ENCODE measurements at regions not wholly inside any gene's neighbourhood (a gene's known extent, or its start where the extent isn't known, plus 50 kb on each side); places are given as distances from the start of the nearest gene placed in this dataset.
"Not testable (repeated sequence)": the region's sequence is repeated elsewhere in the genome, so short reads cannot be mapped to it uniquely, and the experiment has no call there.

GRCh38 chr5:72692651-72693442 is 123.6 kb upstream of the TNPO1 start:
- DNase-seq: no peak
- no peak for ATAC-seq

- no peak for DNase-seq
- ATAC-seq: no peak
Measured at GRCh38 chr5:72692231-72692637, 124.2 kb upstream of the TNPO1 start.

GRCh38 chr5:72691751-72692150 is 124.7 kb upstream of the TNPO1 start:
- no peak for ATAC-seq
- no peak for DNase-seq

GRCh38 chr5:72688916-72689315 is 127.5 kb upstream of the TNPO1 start:
- ATAC-seq (no peak), DNase-seq (no peak)

DNA sequence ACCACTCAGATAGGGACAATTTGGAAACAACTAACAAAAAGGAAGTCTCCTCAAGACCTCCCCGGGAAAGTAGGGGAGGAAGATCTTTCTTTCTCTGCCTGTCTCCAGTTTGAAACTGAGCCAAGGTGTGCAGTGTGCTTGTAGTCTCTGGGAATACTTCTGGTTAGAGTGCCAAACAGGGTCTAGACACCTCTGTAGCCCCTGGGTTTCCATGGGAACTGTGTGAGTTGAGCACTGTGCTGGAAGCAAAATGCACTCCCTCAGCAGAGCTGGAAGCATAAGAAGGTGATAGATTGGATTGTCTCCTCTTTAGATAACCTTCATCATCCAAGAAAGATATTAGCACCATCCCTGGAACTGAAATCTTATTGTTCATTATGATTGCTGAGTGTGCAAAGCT is 129.2 kb upstream of the TNPO1 start:
- ATAC-seq (no peak), DNase-seq (no peak)

GRCh38 chr5:72682561-72682960 is 133.9 kb upstream of the TNPO1 start:
- no peak for ATAC-seq
- no peak for DNase-seq

GRCh38 chr5:72681781-72682180 is 134.7 kb upstream of the TNPO1 start:
- ATAC-seq: no peak
- DNase-seq: no peak

DNA sequence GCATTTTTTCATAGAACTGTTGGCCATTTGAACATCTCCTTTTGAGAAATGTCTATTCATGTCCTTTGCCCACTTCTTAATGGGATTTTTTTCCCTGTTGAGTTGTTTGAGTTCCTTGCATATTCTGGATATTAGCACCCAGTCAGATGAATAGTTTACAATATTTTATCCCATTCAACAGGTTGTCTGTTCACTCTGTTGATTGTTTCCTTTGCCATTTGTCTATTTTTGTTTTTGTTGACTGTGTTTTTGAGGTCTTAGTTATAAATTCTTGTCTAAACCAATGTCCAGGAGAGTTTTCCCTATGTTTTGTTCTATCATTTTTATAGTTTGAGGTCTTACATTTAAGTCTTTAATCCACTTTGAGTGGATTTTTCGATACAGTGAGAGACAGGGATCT is 139.0 kb upstream of the TNPO1 start:
- DNase-seq: no peak
- ATAC-seq: no peak

DNA sequence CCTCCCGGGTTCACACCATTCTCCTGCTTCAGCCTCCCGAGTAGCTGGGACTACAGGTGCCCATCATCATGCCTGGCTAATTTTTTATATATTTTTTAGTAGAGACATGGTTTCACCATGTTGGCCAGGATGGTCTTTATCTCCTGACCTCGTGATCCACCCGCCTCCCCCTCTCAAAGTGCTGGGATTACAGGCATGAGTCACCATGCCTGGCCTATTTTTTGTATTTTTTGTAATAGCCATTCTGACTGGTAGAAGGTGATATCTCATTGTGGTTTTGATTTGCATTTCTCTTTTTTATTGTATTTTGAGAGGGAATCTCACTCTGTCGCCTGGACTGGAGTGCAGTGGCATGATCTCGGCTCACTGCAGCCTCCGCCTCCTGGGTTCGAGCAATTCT is 139.6 kb upstream of the TNPO1 start:
- ATAC-seq: not testable (repeated sequence)

GRCh38 chr5:72673623-72674022 is 142.8 kb upstream of the TNPO1 start:
- ATAC-seq (no peak), DNase-seq (no peak)

More for the DNA sequence above, 139.6 kb upstream of the TNPO1 start:
- not testable (repeated sequence) for DNase-seq

DNA sequence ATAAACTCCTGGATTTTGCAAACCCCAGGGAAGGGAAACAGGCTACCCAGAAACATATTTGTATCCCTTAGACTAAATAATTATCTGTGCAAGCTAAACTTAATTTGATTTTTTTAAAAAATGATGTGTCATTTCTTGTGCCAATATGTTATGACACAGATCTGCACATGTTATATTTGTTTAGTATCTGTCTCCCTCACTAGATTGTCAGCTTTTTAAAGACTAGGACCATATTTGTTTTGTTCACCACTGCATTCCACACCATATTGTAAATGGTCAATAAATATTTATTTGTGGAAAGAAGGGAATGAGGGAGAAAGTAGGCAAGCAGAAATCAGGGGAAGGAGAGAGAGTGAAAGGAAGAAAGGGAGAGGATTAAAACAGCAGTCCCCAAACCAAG is 143.3 kb upstream of the TNPO1 start:
- no peak for DNase-seq
- no peak for ATAC-seq

DNA sequence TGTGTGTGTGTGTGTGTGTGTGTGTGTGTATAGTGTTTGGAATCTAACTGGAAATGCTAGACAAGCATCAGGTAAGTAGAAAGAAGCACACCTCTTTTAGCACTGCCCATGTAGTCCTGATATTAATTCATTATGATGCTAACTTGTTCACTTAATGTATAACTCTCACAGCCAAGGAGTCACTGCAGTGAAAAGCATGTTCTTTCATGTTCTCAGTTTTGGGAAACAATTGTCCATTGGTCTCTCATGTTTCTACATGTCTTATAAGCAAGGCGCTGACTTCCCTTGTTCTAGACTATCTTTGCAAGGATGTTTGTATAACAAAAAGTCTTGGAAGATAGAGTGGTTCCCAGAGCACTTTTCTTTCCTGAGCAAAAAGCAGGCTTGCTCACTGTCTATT is 148.8 kb upstream of the TNPO1 start:
- ATAC-seq: no peak
- DNase-seq: no peak

DNA sequence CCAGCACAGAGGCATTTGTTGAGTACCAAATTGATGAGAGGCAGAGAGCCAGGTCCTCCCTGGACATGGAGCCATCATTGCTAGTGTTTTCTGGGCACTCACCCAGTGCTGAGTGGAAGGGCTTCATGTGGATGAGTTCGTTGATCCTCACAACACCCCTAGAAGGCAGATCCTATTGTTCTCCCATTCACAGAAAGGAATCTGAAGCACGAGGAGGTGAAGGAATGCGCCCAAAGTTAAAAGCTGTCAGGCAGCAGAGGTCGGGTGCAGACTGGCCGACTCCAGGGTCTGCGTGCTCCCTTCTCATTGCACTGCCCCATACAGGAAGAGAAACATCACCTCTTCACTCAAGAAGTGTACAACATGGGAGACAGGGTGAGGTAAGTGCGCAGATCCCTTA is 153.5 kb upstream of the TNPO1 start:
- no peak for DNase-seq
- no peak for ATAC-seq

GRCh38 chr5:72662305-72662704 is 154.2 kb upstream of the TNPO1 start:
- DNase-seq (no peak), ATAC-seq (no peak)

DNA sequence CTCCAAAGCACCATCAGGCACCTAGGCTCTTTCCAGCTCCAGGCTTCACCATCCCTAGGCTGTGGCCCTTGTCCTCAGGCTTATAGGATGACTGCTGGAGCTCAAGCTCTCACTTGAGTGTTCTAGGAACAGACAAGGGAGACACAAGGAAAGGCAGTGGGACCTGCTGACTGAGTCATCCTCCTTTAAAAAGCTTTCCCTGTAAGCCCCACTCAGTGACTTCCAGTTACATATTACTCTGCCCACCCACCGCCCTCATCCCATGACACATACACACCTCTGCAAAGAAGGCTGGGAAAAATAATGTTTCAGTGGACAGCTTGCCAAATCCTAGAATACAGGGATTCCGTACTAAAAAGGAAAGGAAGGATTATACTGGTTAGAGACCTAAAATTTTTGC is 154.2 kb upstream of the ZNF366 start:
- no peak for DNase-seq

DNA sequence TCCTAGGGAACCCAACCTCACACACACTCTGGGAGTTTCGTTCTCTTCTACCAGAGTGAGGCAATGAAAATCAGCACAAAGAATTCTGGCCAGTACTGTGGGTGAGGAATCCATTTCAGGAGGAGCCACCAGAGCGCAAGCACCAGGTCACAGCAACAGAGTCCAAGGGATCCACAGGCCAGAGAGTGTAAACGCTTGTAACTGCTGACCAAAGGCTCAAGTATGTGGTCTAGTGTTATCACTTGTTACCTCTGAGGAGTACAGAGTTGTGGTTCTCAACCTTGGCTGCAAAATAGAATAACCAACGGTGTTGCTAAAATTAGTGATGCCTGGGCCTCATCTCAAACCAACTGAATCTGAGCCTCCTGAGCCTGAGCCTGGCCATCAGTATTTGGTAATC is 152.5 kb upstream of the ZNF366 start:
- ATAC-seq: peak; percentile 9
- no peak for DNase-seq

More for the DNA sequence above, 154.2 kb upstream of the ZNF366 start:
- ATAC-seq: no peak

GRCh38 chr5:72658761-72659540 is 151.7 kb upstream of the ZNF366 start:
- ATAC-seq (no peak), DNase-seq (no peak)

- ATAC-seq (no peak), DNase-seq (no peak)
Measured at GRCh38 chr5:72658161-72658560, 151.0 kb upstream of the ZNF366 start.

- ATAC-seq (no peak), DNase-seq (no peak)
Measured at GRCh38 chr5:72656756-72657513, 149.7 kb upstream of the ZNF366 start.

GRCh38 chr5:72656331-72656730 is 149.1 kb upstream of the ZNF366 start:
- DNase-seq: no peak

GRCh38 chr5:72654231-72654630 is 147.0 kb upstream of the ZNF366 start:
- DNase-seq: no peak
- no peak for ATAC-seq

More at GRCh38 chr5:72656331-72656730, 149.1 kb upstream of the ZNF366 start:
- no peak for ATAC-seq

DNA sequence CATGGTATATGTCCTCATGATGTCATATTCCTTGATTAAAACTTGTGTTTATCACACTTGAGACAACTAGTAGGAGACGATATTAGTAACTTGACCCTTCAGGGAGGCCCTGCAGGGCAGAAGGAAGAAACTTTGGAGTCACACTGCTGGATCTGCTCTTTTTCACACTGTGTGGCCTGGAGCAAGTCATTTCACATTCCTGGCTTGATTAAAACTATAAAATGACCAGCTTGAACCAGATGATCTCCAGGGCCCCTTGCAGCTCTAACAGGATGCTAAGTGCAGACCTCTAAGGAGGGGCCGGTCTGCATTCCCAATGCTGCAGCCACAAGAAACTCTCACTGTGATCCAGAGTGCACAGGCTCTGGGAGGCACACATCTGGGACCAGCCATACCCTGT is 146.4 kb upstream of the ZNF366 start:
- DNase-seq (no peak), ATAC-seq (no peak)

DNA sequence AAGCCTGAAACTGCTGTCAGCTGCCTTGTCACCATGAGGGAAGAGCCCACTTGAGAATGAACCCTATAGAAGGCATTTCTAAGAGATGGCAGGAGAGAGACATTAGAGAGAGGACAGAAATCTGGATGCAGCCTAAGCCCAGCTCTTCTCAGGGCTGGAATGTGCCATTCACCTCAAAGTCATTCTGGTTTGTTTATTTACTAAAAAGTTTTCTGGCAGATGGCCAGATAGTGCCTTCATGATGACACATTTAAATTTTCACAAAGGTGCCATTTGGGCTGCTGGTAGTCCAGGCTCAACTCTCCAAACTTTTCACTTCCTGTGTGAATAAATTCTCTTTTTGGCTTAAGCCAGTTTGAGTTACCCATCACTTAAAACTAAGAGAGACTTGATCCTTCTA is 144.6 kb upstream of the ZNF366 start:
- DNase-seq (no peak), ATAC-seq (no peak)
